ENCODE measurements at regions not wholly inside any gene's neighbourhood (a gene's known extent, or its start where the extent isn't known, plus 50 kb on each side); places are given as distances from the start of the nearest gene placed in this dataset.

DNA sequence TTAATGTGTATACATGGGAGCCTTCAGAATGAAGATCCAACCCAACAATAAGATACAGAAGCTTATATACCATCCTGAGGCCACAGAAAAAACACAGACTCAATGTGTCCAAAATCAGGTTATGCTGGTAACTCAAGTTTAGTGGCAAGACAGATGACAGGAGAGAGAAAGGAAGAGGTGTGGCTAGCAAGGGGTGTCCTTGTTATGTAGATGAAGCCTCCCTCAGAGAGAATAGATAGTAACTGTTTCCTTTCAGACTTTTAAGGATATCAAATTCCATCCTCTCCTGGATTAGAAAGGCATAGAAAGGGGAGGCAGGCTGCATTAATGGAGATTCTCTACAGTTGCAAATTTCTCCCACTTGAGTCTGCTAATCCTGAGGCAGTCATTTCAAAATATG is 447.4 kb downstream of the GABRB3 start (continued):
- TF ChIP-seq CTCF (IDR thresholded peaks at IDR 0.05) (no peak), HOXB13 (CRISPR knock-in tag; IDR thresholded peaks at IDR 0.05; ENCODE audit: low read depth) (no peak), SREBF2 (IDR thresholded peaks at IDR 0.05) (no peak), ELK1 (IDR thresholded peaks at IDR 0.05; ENCODE audit: low read depth, low read length) (no peak), FOXS1 (CRISPR knock-in tag; IDR thresholded peaks at IDR 0.05) (no peak)
- TF ChIP-seq, protein P1, sequence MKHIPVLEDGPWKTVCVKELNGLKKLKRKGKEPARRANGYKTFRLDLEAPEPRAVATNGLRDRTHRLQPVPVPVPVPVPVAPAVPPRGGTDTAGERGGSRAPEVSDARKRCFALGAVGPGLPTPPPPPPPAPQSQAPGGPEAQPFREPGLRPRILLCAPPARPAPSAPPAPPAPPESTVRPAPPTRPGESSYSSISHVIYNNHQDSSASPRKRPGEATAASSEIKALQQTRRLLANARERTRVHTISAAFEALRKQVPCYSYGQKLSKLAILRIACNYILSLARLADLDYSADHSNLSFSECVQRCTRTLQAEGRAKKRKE (CRISPR knock-in tag; IDR thresholded peaks at IDR 0.05; ENCODE audit: low read depth), result no peak

DNA sequence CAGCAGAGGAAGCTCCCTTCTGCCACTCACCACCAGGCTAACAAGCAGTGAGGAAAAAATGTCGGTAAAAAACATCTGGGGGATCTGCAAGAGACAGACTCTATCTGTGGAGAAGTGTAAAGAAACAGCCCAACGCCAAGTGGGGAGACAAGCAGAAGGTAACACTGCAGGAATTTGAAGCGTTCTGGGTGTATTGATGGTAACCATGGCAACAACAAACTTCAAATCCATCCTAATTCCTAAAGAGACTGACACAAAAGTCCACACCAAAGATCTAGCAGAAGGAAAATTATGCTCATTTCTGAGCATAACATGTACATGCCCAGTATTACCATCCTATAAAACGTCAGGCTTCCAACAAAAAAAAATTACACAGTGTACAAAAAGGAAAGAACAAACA is 449.3 kb downstream of the GABRB3 start:
- ChIA-PET POLR2A (no interaction called here), CTCF (no interaction called here)
- Histone ChIP-seq H3K27ac (no peak overlapping the region), H3K4me2 (no peak overlapping the region), H3K9me3 (no peaks in the 10 kb centered on the region), H3K4me1 (no peaks in the 10 kb centered on the region), H3K4me3 (no peak overlapping the region)
- ATAC-seq, result no peak
- WGBS (ENCODE audit: missing lambda C conversion rate), result 1% methylated on average over 4 of the region's 4 CpGs
- no peak for FAIRE-seq
- TF ChIP-seq ZC3H11A (IDR thresholded peaks at IDR 0.05) (no peak), JUN (IDR thresholded peaks at IDR 0.05) (no peak), EHMT2 (IDR thresholded peaks at IDR 0.05; ENCODE audit: low read depth) (no peak), EHF (CRISPR knock-in tag; IDR thresholded peaks at IDR 0.05) (no peak), RARB (CRISPR knock-in tag; IDR thresholded peaks at IDR 0.05) (no peak), SMC3 (IDR thresholded peaks at IDR 0.05) (no peak), CEBPB (IDR thresholded peaks at IDR 0.05) (no peak), KDM5A (IDR thresholded peaks at IDR 0.05) (no peak), CBX8 (IDR thresholded peaks at IDR 0.05) (no peak), TP53 (CRISPR knock-in tag; IDR thresholded peaks at IDR 0.05) (no peak), PHF8 (IDR thresholded peaks at IDR 0.05; ENCODE audit: borderline replicate concordance, low read depth) (no peak), HES2 (IDR thresholded peaks at IDR 0.05) (no peak), ZNF302 (CRISPR knock-in tag; IDR thresholded peaks at IDR 0.05) (no peak), SREBF2 (IDR thresholded peaks at IDR 0.05) (no peak)
- TF ChIP-seq, protein P2, sequence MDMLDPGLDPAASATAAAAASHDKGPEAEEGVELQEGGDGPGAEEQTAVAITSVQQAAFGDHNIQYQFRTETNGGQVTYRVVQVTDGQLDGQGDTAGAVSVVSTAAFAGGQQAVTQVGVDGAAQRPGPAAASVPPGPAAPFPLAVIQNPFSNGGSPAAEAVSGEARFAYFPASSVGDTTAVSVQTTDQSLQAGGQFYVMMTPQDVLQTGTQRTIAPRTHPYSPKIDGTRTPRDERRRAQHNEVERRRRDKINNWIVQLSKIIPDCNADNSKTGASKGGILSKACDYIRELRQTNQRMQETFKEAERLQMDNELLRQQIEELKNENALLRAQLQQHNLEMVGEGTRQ (IDR thresholded peaks at IDR 0.05), result no peak
- TF ChIP-seq, protein P3, sequence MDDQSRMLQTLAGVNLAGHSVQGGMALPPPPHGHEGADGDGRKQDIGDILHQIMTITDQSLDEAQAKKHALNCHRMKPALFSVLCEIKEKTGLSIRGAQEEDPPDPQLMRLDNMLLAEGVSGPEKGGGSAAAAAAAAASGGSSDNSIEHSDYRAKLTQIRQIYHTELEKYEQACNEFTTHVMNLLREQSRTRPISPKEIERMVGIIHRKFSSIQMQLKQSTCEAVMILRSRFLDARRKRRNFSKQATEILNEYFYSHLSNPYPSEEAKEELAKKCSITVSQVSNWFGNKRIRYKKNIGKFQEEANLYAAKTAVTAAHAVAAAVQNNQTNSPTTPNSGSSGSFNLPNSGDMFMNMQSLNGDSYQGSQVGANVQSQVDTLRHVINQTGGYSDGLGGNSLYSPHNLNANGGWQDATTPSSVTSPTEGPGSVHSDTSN (IDR thresholded peaks at IDR 0.05), result no peak
- DNase-seq (ENCODE audit: low read depth in 1 of 2, low spot score in 1 of 2), result no peak

DNA sequence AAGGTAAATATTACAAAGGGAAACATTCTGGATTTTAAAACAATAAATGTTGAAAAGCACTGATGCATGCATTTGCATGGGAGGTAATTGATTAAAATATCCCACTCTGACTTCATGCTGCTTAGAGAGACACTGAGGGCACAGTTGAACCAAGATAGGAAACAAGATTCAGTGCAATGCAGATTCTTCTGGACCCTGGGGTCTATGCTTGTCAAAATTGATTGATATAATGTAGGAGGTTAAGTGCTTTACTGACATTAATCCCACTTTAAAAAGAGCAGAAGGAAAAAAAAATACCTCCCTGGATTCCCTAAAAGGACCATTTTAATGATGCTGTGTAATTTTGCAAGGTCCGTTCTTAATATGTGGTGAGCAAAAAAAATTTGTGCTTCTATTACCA is 454.2 kb downstream of the GABRB3 start:
- H3K27ac ChIP-seq, result no peak overlapping the region
- ChIA-PET POLR2A (no interaction called here), CTCF (no interaction called here)
- H3K9me3 ChIP-seq, result no peaks in the 10 kb centered on the region
- whole genome bisulfite sequencing (ENCODE audit: missing lambda C conversion rate), result 14% methylated on average over 1 of the region's 1 CpG
- DNase-seq (ENCODE audit: low read depth in 1 of 2, low spot score in 1 of 2) (no peak), FAIRE-seq (no peak), ATAC-seq (no peak)
- H3K4me3 ChIP-seq, result no peak overlapping the region
- no peaks in the 10 kb centered on the region for H3K4me1 ChIP-seq
- no peak overlapping the region for H3K4me2 ChIP-seq
- TF ChIP-seq NR3C1 (IDR thresholded peaks at IDR 0.05) (no peak), SMC3 (IDR thresholded peaks at IDR 0.05) (no peak), JUN (IDR thresholded peaks at IDR 0.05) (no peak), CEBPB (IDR thresholded peaks at IDR 0.05) (no peak), ESRRA (IDR thresholded peaks at IDR 0.05; ENCODE audit: borderline replicate concordance, low read length) (no peak), KDM5A (IDR thresholded peaks at IDR 0.05) (no peak)
- TF ChIP-seq, protein P2 (IDR thresholded peaks at IDR 0.05), result no peak
- TF ChIP-seq, protein P4, sequence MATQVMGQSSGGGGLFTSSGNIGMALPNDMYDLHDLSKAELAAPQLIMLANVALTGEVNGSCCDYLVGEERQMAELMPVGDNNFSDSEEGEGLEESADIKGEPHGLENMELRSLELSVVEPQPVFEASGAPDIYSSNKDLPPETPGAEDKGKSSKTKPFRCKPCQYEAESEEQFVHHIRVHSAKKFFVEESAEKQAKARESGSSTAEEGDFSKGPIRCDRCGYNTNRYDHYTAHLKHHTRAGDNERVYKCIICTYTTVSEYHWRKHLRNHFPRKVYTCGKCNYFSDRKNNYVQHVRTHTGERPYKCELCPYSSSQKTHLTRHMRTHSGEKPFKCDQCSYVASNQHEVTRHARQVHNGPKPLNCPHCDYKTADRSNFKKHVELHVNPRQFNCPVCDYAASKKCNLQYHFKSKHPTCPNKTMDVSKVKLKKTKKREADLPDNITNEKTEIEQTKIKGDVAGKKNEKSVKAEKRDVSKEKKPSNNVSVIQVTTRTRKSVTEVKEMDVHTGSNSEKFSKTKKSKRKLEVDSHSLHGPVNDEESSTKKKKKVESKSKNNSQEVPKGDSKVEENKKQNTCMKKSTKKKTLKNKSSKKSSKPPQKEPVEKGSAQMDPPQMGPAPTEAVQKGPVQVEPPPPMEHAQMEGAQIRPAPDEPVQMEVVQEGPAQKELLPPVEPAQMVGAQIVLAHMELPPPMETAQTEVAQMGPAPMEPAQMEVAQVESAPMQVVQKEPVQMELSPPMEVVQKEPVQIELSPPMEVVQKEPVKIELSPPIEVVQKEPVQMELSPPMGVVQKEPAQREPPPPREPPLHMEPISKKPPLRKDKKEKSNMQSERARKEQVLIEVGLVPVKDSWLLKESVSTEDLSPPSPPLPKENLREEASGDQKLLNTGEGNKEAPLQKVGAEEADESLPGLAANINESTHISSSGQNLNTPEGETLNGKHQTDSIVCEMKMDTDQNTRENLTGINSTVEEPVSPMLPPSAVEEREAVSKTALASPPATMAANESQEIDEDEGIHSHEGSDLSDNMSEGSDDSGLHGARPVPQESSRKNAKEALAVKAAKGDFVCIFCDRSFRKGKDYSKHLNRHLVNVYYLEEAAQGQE (IDR thresholded peaks at IDR 0.05), result no peak
- TF ChIP-seq, protein P3 (IDR thresholded peaks at IDR 0.05), result no peak

Data from A549 (cell line).